Activated naive CD4-positive, alpha-beta T cell treated with anti-CD3 and anti-CD28 coated beads, Interleukin-2, amount 50 U/mL, for 72 hours (primary cell): ENCODE measurements at regions not wholly inside any gene's neighbourhood (a gene's known extent, or its start where the extent isn't known, plus 50 kb on each side); places are given as distances from the start of the nearest gene placed in this dataset.
"Not testable (repeated sequence)": the region's sequence is repeated elsewhere in the genome, so short reads cannot be mapped to it uniquely, and the experiment has no call there.

Source experiments
- ATAC-seq, 2 donors: fragments of 150-1000 bp; cut with Tn5 transposase; 2 replicates each; pipeline ENCODE4 v1.10.0; 2021; ENCODE audit warnings: mild to moderate bottlenecking in 2 of 2, moderate library complexity in 2 of 2
- DNase-seq, 2 donors: peaks; one replicate each; pipeline ENCODE4 v3.0.0; 2021 to 2022; ENCODE audit warnings: low spot score in 2 of 2
- H3K27ac Mint-ChIP-seq, 2 donors: one replicate each; pipeline ENCODE4 v1.8.0; 2022; ENCODE audit warnings: mild to moderate bottlenecking in 2 of 2, mixed read lengths in 2 of 2
- H3K36me3 Mint-ChIP-seq, 2 donors: one replicate each; pipeline ENCODE4 v1.8.0; 2022; ENCODE audit warnings: mixed read lengths in 2 of 2
- H3K9me3 Mint-ChIP-seq, 2 donors: one replicate each; pipeline ENCODE4 v1.8.0; 2022; ENCODE audit warnings: mixed read lengths in 2 of 2

- DNase-seq (no peak), ATAC-seq (no peak)
- Mint-ChIP-seq H3K27ac (no peak overlapping the region), H3K36me3 (no peaks in the 10 kb centered on the region), H3K9me3 (peaks cover 0 to 8% of the 10 kb centered on the region in 2 donors)
Measured at GRCh38 chr9:82819260-82819659, 243.7 kb downstream of the RASEF start.

GRCh38 chr9:82820186-82820585 is 242.8 kb downstream of the RASEF start:
- H3K9me3 Mint-ChIP-seq = peaks cover 0 to 8% of the 10 kb centered on the region in 2 donors
- ATAC-seq (no peak), DNase-seq (no peak)
- no peak overlapping the region for H3K27ac Mint-ChIP-seq
- no peaks in the 10 kb centered on the region for H3K36me3 Mint-ChIP-seq

GRCh38 chr9:82829818-82830217 is 233.1 kb downstream of the RASEF start:
- peaks cover 8% of the 10 kb centered on the region in 2 donors for H3K9me3 Mint-ChIP-seq
- DNase-seq = no peak
- ATAC-seq = no peak

GRCh38 chr9:82865524-82865923 is 197.4 kb downstream of the RASEF start:
- DNase-seq (no peak), ATAC-seq (no peak)
- H3K27ac Mint-ChIP-seq = no peak overlapping the region
- no peaks in the 10 kb centered on the region for H3K36me3 Mint-ChIP-seq
- peaks cover 13 to 14% of the 10 kb centered on the region in 2 donors for H3K9me3 Mint-ChIP-seq

More at GRCh38 chr9:82829818-82830217, 233.1 kb downstream of the RASEF start:
- Mint-ChIP-seq H3K36me3 (no peaks in the 10 kb centered on the region), H3K27ac (no peak overlapping the region)

GRCh38 chr9:82880336-82881050 is 182.4 kb downstream of the RASEF start:
- no peak for ATAC-seq
- DNase-seq = no peak

GRCh38 chr9:82882138-82882537 is 180.8 kb downstream of the RASEF start:
- ATAC-seq = no peak
- no peak for DNase-seq
- no peaks in the 10 kb centered on the region for H3K36me3 Mint-ChIP-seq
- H3K9me3 Mint-ChIP-seq = peaks cover 0 to 4% of the 10 kb centered on the region in 2 donors
- no peak overlapping the region for H3K27ac Mint-ChIP-seq

More at GRCh38 chr9:82880336-82881050, 182.4 kb downstream of the RASEF start:
- Mint-ChIP-seq H3K36me3 (no peaks in the 10 kb centered on the region), H3K9me3 (peaks cover 0 to 4% of the 10 kb centered on the region in 2 donors), H3K27ac (no peak overlapping the region)

GRCh38 chr9:82882748-82883147 is 180.2 kb downstream of the RASEF start:
- no peak for ATAC-seq
- no peak for DNase-seq
- no peaks in the 10 kb centered on the region for H3K36me3 Mint-ChIP-seq

GRCh38 chr9:82883436-82883835 is 179.5 kb downstream of the RASEF start:
- ATAC-seq (no peak), DNase-seq (no peak)
- Mint-ChIP-seq H3K27ac (no peak overlapping the region), H3K36me3 (no peaks in the 10 kb centered on the region), H3K9me3 (peaks cover 0 to 4% of the 10 kb centered on the region in 2 donors)

More at GRCh38 chr9:82882748-82883147, 180.2 kb downstream of the RASEF start:
- Mint-ChIP-seq H3K27ac (no peak overlapping the region), H3K9me3 (peaks cover 0 to 4% of the 10 kb centered on the region in 2 donors)

GRCh38 chr9:82883974-82884373 is 179.0 kb downstream of the RASEF start:
- ATAC-seq, H3K36me3 Mint-ChIP-seq, H3K27ac Mint-ChIP-seq, DNase-seq, H3K9me3 Mint-ChIP-seq: not testable (repeated sequence)

GRCh38 chr9:82890401-82890800 is 172.5 kb downstream of the RASEF start:
- Mint-ChIP-seq H3K36me3 (no peaks in the 10 kb centered on the region), H3K9me3 (no peaks in the 10 kb centered on the region), H3K27ac (no peak overlapping the region)
- DNase-seq (no peak), ATAC-seq (no peak)

- DNase-seq (no peak), ATAC-seq (no peak)
- H3K27ac Mint-ChIP-seq = no peak overlapping the region
- no peaks in the 10 kb centered on the region for H3K9me3 Mint-ChIP-seq
- H3K36me3 Mint-ChIP-seq = no peaks in the 10 kb centered on the region
Measured at GRCh38 chr9:82890865-82891264, 172.1 kb downstream of the RASEF start.

- Mint-ChIP-seq H3K27ac (no peak overlapping the region), H3K36me3 (no peaks in the 10 kb centered on the region), H3K9me3 (no peaks in the 10 kb centered on the region)
- ATAC-seq (no peak), DNase-seq (no peak)
Measured at GRCh38 chr9:82891321-82891720, 171.6 kb downstream of the RASEF start.

- Mint-ChIP-seq H3K36me3 (no peaks in the 10 kb centered on the region), H3K9me3 (no peaks in the 10 kb centered on the region), H3K27ac (no peak overlapping the region)
- no peak for DNase-seq
- ATAC-seq = no peak
Measured at GRCh38 chr9:82893549-82893948, 169.4 kb downstream of the RASEF start.

- DNase-seq (no peak), ATAC-seq (no peak)
- Mint-ChIP-seq H3K27ac (no peak overlapping the region), H3K9me3 (no peaks in the 10 kb centered on the region), H3K36me3 (no peaks in the 10 kb centered on the region)
Measured at GRCh38 chr9:82894548-82894947, 168.4 kb downstream of the RASEF start.

GRCh38 chr9:82894961-82895821 is 167.8 kb downstream of the RASEF start:
- Mint-ChIP-seq H3K9me3 (no peaks in the 10 kb centered on the region), H3K36me3 (no peaks in the 10 kb centered on the region), H3K27ac (no peak overlapping the region)
- DNase-seq = no peak
- no peak for ATAC-seq

- Mint-ChIP-seq H3K36me3 (no peaks in the 10 kb centered on the region), H3K27ac (no peak overlapping the region), H3K9me3 (no peaks in the 10 kb centered on the region)
- DNase-seq (no peak), ATAC-seq (no peak)
Measured at GRCh38 chr9:82895822-82896110, 167.2 kb downstream of the RASEF start.

- DNase-seq (no peak), ATAC-seq (no peak)
- Mint-ChIP-seq H3K36me3 (no peaks in the 10 kb centered on the region), H3K27ac (no peak overlapping the region), H3K9me3 (peaks cover under 1 to 5% of the 10 kb centered on the region in 2 donors)
Measured at GRCh38 chr9:82903503-82903902, 159.4 kb downstream of the RASEF start.

- no peak overlapping the region for H3K27ac Mint-ChIP-seq
- peaks cover 17 to 26% of the 10 kb centered on the region in 2 donors for H3K9me3 Mint-ChIP-seq
- ATAC-seq (no peak), DNase-seq (no peak)
- peaks cover 7 to 23% of the 10 kb centered on the region in 2 donors for H3K36me3 Mint-ChIP-seq
Measured at GRCh38 chr9:82911996-82912395, 150.9 kb downstream of the RASEF start.
